ENCODE measurements at regions not wholly inside any gene's neighbourhood (a gene's known extent, or its start where the extent isn't known, plus 50 kb on each side); places are given as distances from the start of the nearest gene placed in this dataset.

GRCh38 chr13:90027409-90027808, 1320.1 kb upstream of the MIR17HG start:
- no peaks in the 10 kb centered on the region for H3K4me1 Mint-ChIP-seq
- no peaks in the 10 kb centered on the region for H3K79me2 ChIP-seq (ENCODE audit: low read depth)
- no peak overlapping the region for H3K9ac ChIP-seq
- no peaks in the 10 kb centered on the region for H3K27me3 Mint-ChIP-seq (ENCODE audit: insufficient read depth, low read depth)
- no peak overlapping the region for H3K4me3 Mint-ChIP-seq
- no peak overlapping the region for H3K27ac Mint-ChIP-seq
- H3K9me3 Mint-ChIP-seq = peaks cover 27% of the 10 kb centered on the region
- no peak overlapping the region for H3K4me3 ChIP-seq
- H3K4me1 ChIP-seq = no peaks in the 10 kb centered on the region
- H2AFZ ChIP-seq (replicated peaks) = no peak overlapping the region
- no peaks in the 10 kb centered on the region for H3K36me3 ChIP-seq
- H3K9me3 ChIP-seq (ENCODE audit: low read depth) = peaks cover 5% of the 10 kb centered on the region
- no peaks in the 10 kb centered on the region for H3K27me3 ChIP-seq
- no peak for DNase-seq (ENCODE audit: low spot score)
- no peak overlapping the region for H3K27ac ChIP-seq
- peaks cover 4% of the 10 kb centered on the region for H3K36me3 Mint-ChIP-seq
- H4K20me1 ChIP-seq (ENCODE audit: low read depth) = no peaks in the 10 kb centered on the region
- no peak overlapping the region for H3K4me2 ChIP-seq
- TF ChIP-seq EZH2phosphoT487 (IDR thresholded peaks at IDR 0.05) (no peak), EZH2 (IDR thresholded peaks at IDR 0.05) (no peak), CTCF (IDR thresholded peaks at IDR 0.05) (no peak)
- H3F3A ChIP-seq (ENCODE audit: low read depth) = no peaks in the 10 kb centered on the region

DNA sequence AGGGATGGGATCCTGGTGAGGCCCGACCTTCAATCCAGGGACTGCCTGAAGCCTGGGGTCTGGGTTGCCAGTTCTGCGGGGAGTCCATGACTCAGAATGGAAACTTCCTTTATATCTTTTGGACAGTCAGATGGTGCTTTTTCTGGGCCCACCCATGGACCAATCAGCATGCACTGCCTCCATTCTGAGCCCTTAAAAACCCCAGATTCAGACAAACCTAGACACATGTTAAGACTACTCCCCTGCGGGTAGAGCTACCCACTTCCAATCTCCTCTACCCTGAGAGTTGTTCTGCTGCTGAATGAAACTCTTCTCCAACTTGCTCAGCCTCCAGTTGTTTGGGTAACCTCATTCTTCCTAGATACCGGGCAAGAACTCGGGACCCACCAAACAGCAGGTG, 1315.2 kb upstream of the MIR17HG start:
- peak overlapping the region; percentile 17 for H2AFZ ChIP-seq (replicated peaks)
- H3K9me3 Mint-ChIP-seq = peaks cover 15% of the 10 kb centered on the region
- TF ChIP-seq EZH2phosphoT487 (IDR thresholded peaks at IDR 0.05) (no peak), EZH2 (IDR thresholded peaks at IDR 0.05) (no peak), CTCF (IDR thresholded peaks at IDR 0.05) (no peak)

DNA sequence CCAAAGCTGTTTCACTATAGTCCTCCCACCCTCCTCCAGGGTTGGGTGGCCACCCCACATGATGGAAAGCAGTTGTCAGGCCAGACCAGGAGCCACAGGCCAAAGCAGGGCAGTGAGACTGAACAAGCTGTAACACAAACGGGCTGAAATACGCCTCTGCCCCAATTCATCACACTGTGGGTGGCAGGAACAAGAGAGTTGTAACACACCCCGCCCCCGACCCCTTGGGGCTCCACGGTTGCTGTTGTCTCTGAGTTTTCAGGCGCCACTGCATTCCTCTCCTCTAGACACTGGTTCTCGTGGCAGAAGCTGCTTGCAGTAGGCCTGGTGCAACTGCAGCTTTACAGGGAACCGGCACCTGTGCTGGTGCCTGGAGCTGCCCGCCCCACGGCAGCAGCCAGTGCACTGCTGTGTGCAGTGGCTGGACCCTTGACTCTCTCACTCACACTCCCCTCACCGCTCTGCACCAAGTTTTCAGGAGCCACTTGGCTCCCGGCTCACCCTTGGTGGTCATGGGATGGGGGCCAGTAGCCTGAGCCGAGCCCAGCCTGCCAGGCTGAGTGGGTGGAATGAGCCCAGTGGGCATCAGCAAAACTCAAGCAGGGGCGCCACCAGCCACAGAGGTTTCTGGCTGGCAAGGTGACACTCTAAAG, 1314.5 kb upstream of the MIR17HG start:
- H2AFZ ChIP-seq (replicated peaks) = peak overlapping the region; percentile 17
- no peak overlapping the region for H3K4me3 Mint-ChIP-seq
- no peaks in the 10 kb centered on the region for H3K27me3 Mint-ChIP-seq (ENCODE audit: insufficient read depth, low read depth)
- peak; percentile 29 for DNase-seq (ENCODE audit: low spot score)
- no peaks in the 10 kb centered on the region for H3F3A ChIP-seq (ENCODE audit: low read depth)
- no peaks in the 10 kb centered on the region for H4K20me1 ChIP-seq (ENCODE audit: low read depth)
- no peak overlapping the region for H3K27ac Mint-ChIP-seq
- no peaks in the 10 kb centered on the region for H3K4me1 ChIP-seq
- H3K36me3 Mint-ChIP-seq = peaks cover 3% of the 10 kb centered on the region
- peaks cover 5% of the 10 kb centered on the region for H3K9me3 ChIP-seq (ENCODE audit: low read depth)
- no peak overlapping the region for H3K27ac ChIP-seq
- no peaks in the 10 kb centered on the region for H3K4me1 Mint-ChIP-seq
- no peak overlapping the region for H3K4me3 ChIP-seq
- no peak overlapping the region for H3K4me2 ChIP-seq
- no peak overlapping the region for H3K9ac ChIP-seq
- no peaks in the 10 kb centered on the region for H3K27me3 ChIP-seq
- no peaks in the 10 kb centered on the region for H3K79me2 ChIP-seq (ENCODE audit: low read depth)
- no peaks in the 10 kb centered on the region for H3K36me3 ChIP-seq
- peaks cover 12% of the 10 kb centered on the region for H3K9me3 Mint-ChIP-seq
- TF ChIP-seq EZH2 (IDR thresholded peaks at IDR 0.05) (no peak), EZH2phosphoT487 (IDR thresholded peaks at IDR 0.05) (no peak), CTCF (IDR thresholded peaks at IDR 0.05) (no peak)

More for the DNA sequence above, 1315.2 kb upstream of the MIR17HG start:
- Histone ChIP-seq H3K36me3 (no peaks in the 10 kb centered on the region), H3K4me3 (no peak overlapping the region), H3K79me2 (ENCODE audit: low read depth) (no peaks in the 10 kb centered on the region), H4K20me1 (ENCODE audit: low read depth) (no peaks in the 10 kb centered on the region), H3K27ac (no peak overlapping the region), H3K4me1 (no peaks in the 10 kb centered on the region), H3F3A (ENCODE audit: low read depth) (no peaks in the 10 kb centered on the region), H3K9me3 (ENCODE audit: low read depth) (peaks cover 5% of the 10 kb centered on the region), H3K4me2 (no peak overlapping the region), H3K27me3 (no peaks in the 10 kb centered on the region), H3K9ac (no peak overlapping the region)
- Mint-ChIP-seq H3K36me3 (peaks cover 3% of the 10 kb centered on the region), H3K27me3 (ENCODE audit: insufficient read depth, low read depth) (no peaks in the 10 kb centered on the region), H3K4me3 (no peak overlapping the region), H3K4me1 (no peaks in the 10 kb centered on the region), H3K27ac (no peak overlapping the region)
- no peak for DNase-seq (ENCODE audit: low spot score)

Measured in neural progenitor cell (in vitro differentiated cells).